Stimulated activated naive CD8-positive, alpha-beta T cell treated with anti-CD3 and anti-CD28 coated beads, Interleukin-15, Interleukin-2, amounts not matched to agents 100 U/mL and 50 U/mL, for 24 hours (primary cell): ENCODE measurements at regions not wholly inside any gene's neighbourhood (a gene's known extent, or its start where the extent isn't known, plus 50 kb on each side); places are given as distances from the start of the nearest gene placed in this dataset.
"Not testable (repeated sequence)": the region's sequence is repeated elsewhere in the genome, so short reads cannot be mapped to it uniquely, and the experiment has no call there.

ENCODE experiments used
- ATAC-seq: fragments of 150-1000 bp; cut with Tn5 transposase; one replicate; pipeline ENCODE4 v1.10.0; 2021
- DNase-seq: peaks from one replicate; pipeline ENCODE4 v3.0.0; 2021

DNA sequence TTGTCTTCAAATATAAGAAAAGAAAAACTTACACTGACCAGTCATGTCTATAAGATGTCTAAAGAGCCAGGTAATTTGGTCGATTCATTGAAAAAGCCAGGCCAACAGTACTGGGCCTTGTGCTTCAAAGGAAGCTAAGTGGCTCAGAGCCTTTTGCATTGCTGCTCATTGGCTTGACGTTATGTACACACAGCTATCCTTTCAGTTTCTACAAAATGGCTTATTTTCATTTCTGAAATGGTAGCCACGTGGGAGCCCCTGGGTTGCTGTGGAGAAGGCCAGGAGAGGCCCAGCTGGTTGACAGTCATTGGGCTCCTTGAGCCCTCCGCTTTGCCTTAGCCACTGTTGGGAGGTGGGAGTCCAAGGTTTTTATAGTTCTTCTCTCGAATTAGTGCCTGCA lies 199.1 kb upstream of the CXorf66 start:
- no peak for ATAC-seq

DNA sequence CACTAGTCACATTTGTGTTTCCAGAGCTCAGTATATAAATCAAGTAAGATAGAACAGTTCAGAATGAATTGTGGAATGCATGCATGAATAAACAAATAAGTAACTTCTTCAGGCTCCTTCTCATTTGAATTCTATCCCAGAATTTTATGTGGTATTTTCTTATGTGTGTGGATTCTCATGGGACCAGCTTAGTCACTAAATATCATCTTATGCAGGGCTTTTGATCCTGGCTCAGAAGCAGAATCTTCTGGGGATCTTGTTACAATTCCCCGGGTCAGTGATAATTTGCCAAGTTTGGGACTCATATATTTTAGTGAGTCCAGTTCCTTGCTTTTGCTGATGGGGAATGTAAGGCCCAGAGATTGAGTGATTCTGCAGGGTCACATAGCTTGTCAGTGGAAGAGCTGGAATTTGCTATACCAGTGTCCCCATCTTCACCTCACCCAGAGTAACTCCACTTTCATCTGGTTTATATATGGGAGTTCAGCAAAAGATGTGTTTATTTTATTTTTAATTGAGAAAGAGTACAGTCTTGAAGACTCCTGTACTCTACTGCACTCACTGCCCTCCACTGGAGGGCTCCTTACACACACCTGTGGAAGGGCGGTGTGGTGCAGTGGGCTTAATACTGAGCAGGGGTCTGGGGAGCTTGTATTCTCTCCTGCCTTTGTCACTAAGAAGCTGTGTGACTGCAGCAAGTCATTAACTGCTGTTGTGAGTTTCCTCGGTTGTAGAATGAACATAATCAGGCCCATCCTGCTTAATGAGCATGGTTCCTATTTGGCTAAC lies 198.2 kb upstream of the CXorf66 start:
- ATAC-seq (no peak), DNase-seq (no peak)

More for the DNA sequence above, 199.1 kb upstream of the CXorf66 start:
- no peak for DNase-seq

GRCh38 chrX:140157611-140158010 lies 192.3 kb upstream of the CXorf66 start:
- no peak for DNase-seq

DNA sequence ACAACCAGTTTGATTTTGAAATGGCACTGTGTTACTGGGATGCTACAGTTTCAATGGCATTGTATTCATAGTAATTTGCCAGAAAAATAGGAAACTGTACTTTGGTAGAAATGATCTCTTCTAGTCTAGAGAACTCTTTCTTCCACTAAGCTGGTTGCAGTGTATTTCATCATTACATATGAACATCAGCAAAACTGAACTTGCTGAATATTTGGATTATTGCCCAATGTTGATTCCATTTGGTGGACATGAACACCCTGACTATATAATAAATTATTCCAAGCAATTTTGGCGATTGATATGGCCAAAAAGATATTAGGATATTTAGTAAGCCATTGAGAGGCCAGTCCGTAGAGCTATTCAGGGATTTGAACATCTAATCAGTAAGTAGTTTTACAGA lies 191.8 kb upstream of the CXorf66 start:
- no peak for DNase-seq
- ATAC-seq = no peak

More at GRCh38 chrX:140157611-140158010, 192.3 kb upstream of the CXorf66 start:
- ATAC-seq = no peak

DNA sequence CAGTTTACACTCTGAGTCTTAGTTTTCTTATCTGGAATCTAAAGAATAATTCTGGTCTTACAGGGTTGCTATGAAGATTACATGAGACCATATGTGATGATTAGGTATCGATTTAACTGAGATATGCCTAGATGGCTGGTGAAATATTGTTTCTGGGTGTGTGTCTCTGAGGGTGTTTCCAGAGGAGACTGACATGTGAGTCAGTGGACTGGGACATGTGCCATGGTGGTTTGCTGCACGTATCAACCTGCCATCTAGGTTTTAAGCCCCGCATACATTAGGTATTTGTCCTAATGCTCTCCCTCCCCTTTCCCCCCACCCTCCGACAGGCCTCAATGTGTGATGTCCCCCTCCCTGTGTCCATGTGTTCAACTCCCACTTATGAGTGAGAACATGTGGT lies 186.0 kb upstream of the CXorf66 start:
- no peak for ATAC-seq

GRCh38 chrX:140149761-140150160 lies 184.4 kb upstream of the CXorf66 start:
- DNase-seq (no peak), ATAC-seq (no peak)

More for the DNA sequence above, 186.0 kb upstream of the CXorf66 start:
- no peak for DNase-seq

DNA sequence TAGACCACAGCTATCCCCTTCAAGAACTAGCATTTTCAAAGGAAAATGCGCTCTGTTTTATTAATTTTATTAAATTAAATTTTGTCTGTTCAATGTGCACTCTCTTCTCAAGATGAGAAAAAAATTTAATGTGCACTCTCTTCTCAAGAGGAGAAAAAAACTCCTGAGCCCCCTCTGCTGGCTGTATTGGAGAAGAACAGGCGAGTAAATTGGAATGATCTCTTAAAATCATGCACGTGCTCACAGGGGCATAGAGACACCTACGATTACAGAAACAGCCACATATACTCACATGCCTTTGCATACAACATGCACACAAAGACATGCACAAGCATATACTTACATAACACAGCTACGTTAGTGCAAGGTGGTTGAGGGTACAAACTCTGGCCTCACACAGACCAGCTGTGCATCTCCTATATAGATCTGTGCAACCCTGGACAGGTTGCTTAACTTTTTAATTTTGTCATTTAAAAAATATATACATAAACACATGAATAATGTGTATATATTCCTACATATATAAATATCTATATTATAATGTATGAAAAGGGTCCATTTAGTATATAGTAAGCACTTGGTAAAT lies 176.2 kb upstream of the CXorf66 start:
- DNase-seq (peak; percentile 22), ATAC-seq (no peak)

DNA sequence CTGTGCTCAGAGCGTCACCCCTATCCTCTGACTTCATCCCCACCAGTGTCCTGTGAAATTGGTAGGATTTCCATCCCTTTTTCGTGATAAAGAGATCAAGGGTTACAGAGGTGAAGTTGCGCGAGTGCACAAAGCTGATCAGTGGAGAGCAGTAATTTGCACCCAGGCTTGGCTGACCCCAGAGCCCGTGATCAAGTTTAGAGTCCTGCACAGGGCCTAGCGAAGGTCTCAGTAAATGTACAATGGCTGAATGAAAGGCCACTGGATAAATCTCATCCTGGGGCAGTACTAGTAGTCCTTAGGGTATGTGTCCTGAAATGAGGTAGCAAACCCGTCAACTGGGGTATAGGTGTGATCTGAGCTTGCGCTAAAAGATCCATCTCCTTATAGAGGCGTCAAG lies 173.2 kb upstream of the CXorf66 start:
- ATAC-seq, DNase-seq: not testable (repeated sequence)

- ATAC-seq, DNase-seq: not testable (repeated sequence)
Observed at GRCh38 chrX:140138065-140138464, 172.7 kb upstream of the CXorf66 start.

DNA sequence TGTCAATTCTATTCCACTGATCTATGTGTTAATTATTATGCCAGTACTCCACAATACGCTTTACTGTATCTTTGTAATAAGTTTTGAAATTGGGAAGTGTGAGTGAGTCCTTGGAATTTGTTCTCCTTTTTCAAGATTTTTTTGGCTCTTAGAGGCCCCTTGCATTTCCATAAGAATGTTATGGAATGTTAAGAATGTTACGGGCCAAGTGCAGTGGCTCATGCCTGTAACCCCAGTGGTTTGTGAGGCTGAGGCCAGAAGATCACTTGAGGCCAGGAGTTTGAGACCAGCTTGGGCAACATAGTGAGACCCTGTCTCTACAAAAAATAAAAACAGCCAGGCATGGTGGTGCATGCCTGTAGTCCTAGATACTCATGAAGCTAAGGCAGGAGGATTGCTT lies 167.6 kb upstream of the CXorf66 start:
- ATAC-seq = no peak

GRCh38 chrX:140123446-140123845 lies 158.1 kb upstream of the CXorf66 start:
- DNase-seq (no peak), ATAC-seq (no peak)

More for the DNA sequence above, 167.6 kb upstream of the CXorf66 start:
- DNase-seq = no peak

- not testable (repeated sequence) for ATAC-seq, DNase-seq
Observed at GRCh38 chrX:140114059-140114458, 148.7 kb upstream of the CXorf66 start.

- ATAC-seq (no peak), DNase-seq (no peak)
Observed at GRCh38 chrX:140110081-140110650, 144.8 kb upstream of the CXorf66 start.

- DNase-seq (no peak), ATAC-seq (no peak)
Observed at GRCh38 chrX:140104760-140105159, 139.4 kb upstream of the CXorf66 start.

DNA sequence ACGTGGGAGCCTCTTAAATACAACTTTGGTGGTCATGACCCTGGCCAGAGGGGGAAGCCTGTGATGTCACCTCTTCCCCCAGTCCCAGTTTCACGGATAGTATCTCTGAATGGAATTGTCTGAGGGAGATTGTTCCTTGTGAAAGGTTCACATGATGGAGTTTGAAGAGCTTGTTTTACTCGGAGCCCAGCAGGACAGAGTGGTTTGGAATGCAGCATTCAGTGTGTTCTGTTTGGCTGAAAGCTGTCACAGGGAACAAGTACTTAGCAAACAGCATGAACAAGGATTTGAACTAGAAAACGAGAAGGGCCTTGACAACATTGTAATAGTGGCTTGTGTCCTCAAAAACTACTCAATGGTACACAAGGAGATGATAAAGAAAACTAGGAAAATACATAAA lies 133.9 kb upstream of the CXorf66 start:
- ATAC-seq = no peak
- no peak for DNase-seq

DNA sequence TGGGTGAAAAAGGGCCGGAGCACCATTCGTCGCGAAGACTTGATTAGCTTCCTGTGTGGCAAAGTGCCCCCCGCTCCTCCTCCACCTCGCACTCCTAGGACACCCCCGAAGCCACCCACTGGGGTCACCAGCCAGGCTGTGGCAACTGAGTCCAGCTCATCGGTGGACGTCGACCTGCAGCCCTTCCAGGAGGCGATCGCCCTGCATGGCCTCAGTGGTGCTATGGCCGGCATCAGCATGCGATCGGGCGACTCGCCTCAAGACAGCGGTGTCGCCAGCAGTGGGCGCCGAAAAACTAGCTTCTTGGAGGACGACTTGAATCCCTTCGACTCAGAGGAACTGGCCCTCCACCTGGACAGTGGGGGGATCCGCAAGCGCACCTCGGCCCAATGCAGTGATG lies 126.8 kb upstream of the CXorf66 start:
- no peak for ATAC-seq
- no peak for DNase-seq

DNA sequence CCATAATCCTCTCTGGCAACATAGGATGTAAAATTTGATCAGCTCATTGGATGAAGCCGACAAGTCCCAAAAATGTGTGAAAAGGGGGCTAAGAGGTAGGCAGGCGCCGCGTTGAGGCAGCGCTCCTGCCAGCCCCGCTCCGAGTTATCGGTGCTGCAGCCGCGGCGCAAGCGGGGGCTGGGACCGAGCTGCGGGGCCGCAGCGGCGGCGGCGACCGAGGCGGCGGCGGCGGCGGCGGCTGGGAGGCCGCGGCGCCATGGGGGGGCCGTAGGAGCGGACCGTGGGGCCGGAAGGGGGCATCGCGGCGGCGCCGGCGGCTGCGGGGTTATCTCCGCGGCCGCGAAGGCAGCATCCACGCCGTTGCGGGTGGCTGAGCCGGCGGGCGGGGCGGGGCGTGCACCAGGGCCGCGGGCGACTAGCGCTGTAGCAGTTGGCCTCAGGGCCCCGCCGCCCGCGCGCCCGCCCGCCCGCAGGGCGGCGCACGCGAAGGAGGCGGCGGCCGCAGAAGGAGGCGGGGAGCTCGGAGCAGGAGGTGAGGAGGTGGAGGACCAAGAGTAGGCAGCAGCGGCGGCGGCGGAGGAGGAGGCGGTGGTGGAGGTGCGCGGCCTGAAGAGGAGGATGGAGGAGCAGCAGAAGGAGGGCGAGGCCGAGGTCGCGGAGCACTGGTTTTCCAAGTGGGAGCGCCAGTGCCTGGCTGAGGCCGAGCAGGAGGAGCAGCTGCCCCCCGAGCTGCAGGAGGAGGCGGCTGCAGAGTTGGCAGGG lies 126.0 kb upstream of the CXorf66 start:
- ATAC-seq = peak; percentile 71
- DNase-seq = peak; percentile 9

DNA sequence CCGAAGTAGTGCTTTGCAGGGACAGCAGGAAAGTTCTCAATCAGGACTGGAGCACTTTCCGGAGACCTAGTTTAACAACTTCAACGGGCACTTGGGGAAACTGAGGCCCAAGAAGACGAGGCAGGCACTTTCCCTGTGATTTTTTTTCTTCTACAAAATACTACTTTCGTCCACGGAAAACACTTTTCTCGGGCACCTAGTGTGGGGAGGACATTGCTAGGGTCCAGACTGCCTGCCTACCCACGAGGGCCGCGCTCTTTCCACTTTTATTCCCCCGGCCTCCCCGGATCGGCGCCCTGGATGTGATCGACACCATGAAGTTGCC lies 125.4 kb upstream of the CXorf66 start:
- DNase-seq (no peak), ATAC-seq (no peak)

- DNase-seq (no peak), ATAC-seq (no peak)
Observed at GRCh38 chrX:140088438-140088837, 123.1 kb upstream of the CXorf66 start.

DNA sequence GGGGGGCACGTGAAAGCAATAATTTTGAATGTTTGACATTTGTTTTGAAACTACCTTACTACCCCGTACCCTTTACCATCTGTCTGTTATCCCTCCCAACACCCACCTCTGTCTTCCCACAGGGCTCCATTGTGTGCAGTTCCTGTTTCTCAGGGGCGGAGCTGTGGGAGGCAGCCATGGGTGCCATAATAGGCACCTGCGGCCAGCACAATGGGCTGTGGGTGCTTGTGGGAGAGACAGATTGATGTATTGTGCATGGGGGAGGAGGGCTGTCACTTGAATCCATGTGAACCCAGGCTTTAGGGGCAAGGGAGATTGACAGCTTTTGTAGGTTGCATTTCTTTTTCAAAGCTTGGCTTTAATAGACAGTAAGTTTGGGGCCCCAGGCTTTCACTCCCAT lies 122.6 kb upstream of the CXorf66 start:
- DNase-seq (no peak), ATAC-seq (no peak)

- DNase-seq = no peak
- no peak for ATAC-seq
Observed at GRCh38 chrX:140086691-140087090, 121.4 kb upstream of the CXorf66 start.

GRCh38 chrX:140074851-140075250 lies 109.5 kb upstream of the CXorf66 start:
- DNase-seq, ATAC-seq: not testable (repeated sequence)

DNA sequence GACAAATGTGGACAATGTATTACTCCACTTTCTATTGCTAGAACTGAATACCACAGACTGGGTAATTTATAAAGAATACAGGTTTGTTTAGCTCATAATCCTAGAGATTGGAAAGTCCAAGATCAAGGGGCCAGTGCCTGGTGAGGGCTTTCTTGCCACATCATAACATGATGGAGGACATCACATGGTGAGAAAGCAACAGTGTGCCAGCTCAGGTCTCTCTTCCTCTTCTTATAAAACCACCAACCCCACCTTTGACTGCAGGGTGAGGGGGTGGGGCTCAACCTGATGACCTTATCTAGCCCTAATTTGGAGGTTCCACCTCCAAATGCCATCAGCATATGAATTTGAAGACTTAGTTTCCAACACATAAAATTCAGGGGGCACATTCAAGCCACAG lies 105.7 kb upstream of the CXorf66 start:
- DNase-seq (no peak), ATAC-seq (no peak)
